ENCODE measurements at regions not wholly inside any gene's neighbourhood (a gene's known extent, or its start where the extent isn't known, plus 50 kb on each side); places are given as distances from the start of the nearest gene placed in this dataset.
"Not testable (repeated sequence)": the region's sequence is repeated elsewhere in the genome, so short reads cannot be mapped to it uniquely, and the experiment has no call there.

DNA sequence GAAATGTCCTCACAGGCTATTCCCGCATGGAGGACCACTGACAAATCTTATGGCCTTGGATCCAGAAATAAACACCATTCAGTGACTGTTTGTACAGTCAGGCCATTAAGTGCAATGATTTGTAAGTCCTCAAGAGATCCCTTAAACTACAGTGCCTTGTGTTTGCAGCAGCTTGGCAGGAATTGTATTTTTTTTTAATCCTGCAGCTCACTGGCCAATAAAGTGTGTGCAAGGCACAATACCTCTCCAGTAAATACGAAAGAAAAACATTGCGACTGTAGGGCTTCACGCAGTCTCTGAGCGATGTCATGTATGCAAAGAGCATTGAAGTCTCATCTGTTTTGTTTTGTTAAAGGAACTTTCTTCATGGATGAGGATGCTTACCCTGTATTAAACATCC is 74.2 kb upstream of the TUSC1 start:
- no peaks in the 10 kb centered on the region for H3K27me3 Mint-ChIP-seq
- H3K4me3 Mint-ChIP-seq: no peak overlapping the region
- H3K27ac Mint-ChIP-seq: no peak overlapping the region
- DNase-seq (no peak), ATAC-seq (ENCODE audit: poor library complexity) (no peak)
- no peaks in the 10 kb centered on the region for H3K9me3 ChIP-seq (ENCODE audit: control insufficient read depth in 1 of 2, insufficient read depth in 1 of 2, low read length in 2 of 2)
- intact Hi-C loops (cut with DNase I, micrococcal nuclease): no loop called here
- TF ChIP-seq, protein P1, sequence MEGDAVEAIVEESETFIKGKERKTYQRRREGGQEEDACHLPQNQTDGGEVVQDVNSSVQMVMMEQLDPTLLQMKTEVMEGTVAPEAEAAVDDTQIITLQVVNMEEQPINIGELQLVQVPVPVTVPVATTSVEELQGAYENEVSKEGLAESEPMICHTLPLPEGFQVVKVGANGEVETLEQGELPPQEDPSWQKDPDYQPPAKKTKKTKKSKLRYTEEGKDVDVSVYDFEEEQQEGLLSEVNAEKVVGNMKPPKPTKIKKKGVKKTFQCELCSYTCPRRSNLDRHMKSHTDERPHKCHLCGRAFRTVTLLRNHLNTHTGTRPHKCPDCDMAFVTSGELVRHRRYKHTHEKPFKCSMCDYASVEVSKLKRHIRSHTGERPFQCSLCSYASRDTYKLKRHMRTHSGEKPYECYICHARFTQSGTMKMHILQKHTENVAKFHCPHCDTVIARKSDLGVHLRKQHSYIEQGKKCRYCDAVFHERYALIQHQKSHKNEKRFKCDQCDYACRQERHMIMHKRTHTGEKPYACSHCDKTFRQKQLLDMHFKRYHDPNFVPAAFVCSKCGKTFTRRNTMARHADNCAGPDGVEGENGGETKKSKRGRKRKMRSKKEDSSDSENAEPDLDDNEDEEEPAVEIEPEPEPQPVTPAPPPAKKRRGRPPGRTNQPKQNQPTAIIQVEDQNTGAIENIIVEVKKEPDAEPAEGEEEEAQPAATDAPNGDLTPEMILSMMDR (IDR thresholded peaks at IDR 0.05): no peak
- H3K9me3 Mint-ChIP-seq: peaks cover 16% of the 10 kb centered on the region
- H3K4me3 ChIP-seq (ENCODE audit: low read length): no peak overlapping the region
- no peaks in the 10 kb centered on the region for H3K36me3 Mint-ChIP-seq (ENCODE audit: low read depth)
- no peaks in the 10 kb centered on the region for H3K4me1 Mint-ChIP-seq (ENCODE audit: low read depth)
- ChIA-PET CTCF (no interaction called here), POLR2A (no interaction called here)
- H3K27ac ChIP-seq (ENCODE audit: low read depth in 1 of 2, low read length in 2 of 2): no peak overlapping the region
- no peaks in the 10 kb centered on the region for H3K4me1 ChIP-seq (ENCODE audit: insufficient read depth, low read length)
- no peaks in the 10 kb centered on the region for H3K27me3 ChIP-seq (ENCODE audit: control insufficient read depth in 1 of 2, insufficient read depth in 2 of 2, low read length in 2 of 2)
- H3K36me3 ChIP-seq (ENCODE audit: insufficient read depth, low read length): no peaks in the 10 kb centered on the region

DNA sequence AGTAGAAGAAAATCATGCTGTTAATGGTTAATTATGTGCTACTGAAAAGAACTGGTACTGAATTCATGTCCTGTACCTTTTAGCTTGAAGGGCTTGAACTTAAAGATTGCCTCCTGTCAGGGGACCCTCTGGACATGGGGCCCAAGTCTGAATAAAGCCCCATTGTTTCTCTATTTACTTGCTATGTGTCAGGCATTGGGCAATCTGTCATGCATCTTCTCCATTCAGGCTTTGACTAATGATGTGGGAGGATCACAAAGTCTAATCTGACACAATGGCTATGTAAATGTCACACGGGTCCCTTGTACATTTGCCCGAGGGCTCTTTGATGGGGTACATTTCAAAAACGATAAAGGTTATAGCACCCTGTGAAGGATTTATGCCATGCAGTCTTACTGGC is 64.0 kb upstream of the TUSC1 start:
- TF ChIP-seq, protein P1 (IDR thresholded peaks at IDR 0.05): no peak
- intact Hi-C loops (cut with DNase I, micrococcal nuclease): no loop called here
- Mint-ChIP-seq H3K27me3 (no peaks in the 10 kb centered on the region), H3K27ac (no peak overlapping the region), H3K36me3 (ENCODE audit: low read depth) (no peaks in the 10 kb centered on the region), H3K9me3 (peaks cover 12% of the 10 kb centered on the region), H3K4me3 (no peak overlapping the region), H3K4me1 (ENCODE audit: low read depth) (no peaks in the 10 kb centered on the region)
- Histone ChIP-seq H3K27me3 (ENCODE audit: control insufficient read depth in 1 of 2, insufficient read depth in 2 of 2, low read length in 2 of 2) (no peaks in the 10 kb centered on the region), H3K9me3 (ENCODE audit: control insufficient read depth in 1 of 2, insufficient read depth in 1 of 2, low read length in 2 of 2) (peaks cover 0 to 6% of the 10 kb centered on the region in 2 experiments), H3K4me1 (ENCODE audit: insufficient read depth, low read length) (no peaks in the 10 kb centered on the region), H3K27ac (ENCODE audit: low read depth in 1 of 2, low read length in 2 of 2) (no peak overlapping the region), H3K36me3 (ENCODE audit: insufficient read depth, low read length) (no peaks in the 10 kb centered on the region), H3K4me3 (ENCODE audit: low read length) (no peak overlapping the region)
- CTCF ChIA-PET: no interaction called here
- DNase-seq: no peak
- POLR2A ChIA-PET: no interaction called here
- ATAC-seq (ENCODE audit: poor library complexity): no peak

DNA sequence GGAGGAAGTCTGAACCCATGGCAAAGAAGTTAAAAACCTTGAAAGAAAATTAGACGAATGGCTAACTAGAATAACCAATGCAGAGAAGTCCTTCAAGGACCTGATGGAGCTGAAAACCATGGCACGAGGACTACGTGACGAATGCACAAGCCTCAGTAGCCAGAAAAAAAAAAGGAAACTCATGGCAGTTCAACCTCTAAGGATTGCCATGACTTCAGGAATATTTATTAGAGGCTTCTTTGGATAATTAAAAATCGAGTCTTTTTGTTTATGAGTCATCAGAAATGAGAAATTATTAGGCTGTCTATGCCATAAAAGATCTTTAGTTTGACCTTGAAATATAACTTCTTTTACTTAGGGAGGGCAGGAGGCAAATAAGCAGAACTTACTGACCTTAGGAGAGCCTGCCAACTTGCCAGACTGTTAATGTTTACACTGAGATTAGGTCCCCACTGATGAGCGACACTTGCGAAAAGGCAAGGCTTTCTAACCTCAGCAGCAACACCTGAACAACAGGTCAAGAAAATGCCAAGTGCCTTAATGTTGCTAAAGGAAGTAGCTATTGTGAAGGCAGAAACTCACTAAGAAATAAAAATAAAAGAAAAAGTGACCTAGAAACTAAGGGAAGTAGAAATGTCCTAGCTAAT is 55.2 kb upstream of the TUSC1 start:
- H3K27ac ChIP-seq (ENCODE audit: low read depth in 1 of 2, low read length in 2 of 2): no peak overlapping the region
- H3K27me3 ChIP-seq (ENCODE audit: control insufficient read depth in 1 of 2, insufficient read depth in 2 of 2, low read length in 2 of 2): no peaks in the 10 kb centered on the region
- ChIA-PET POLR2A (no interaction called here), CTCF (no interaction called here)
- no peaks in the 10 kb centered on the region for H3K36me3 Mint-ChIP-seq (ENCODE audit: low read depth)
- intact Hi-C loops (cut with DNase I, micrococcal nuclease): no loop called here
- peaks cover 5 to 13% of the 10 kb centered on the region in 2 experiments for H3K9me3 ChIP-seq (ENCODE audit: control insufficient read depth in 1 of 2, insufficient read depth in 1 of 2, low read length in 2 of 2)
- H3K9me3 Mint-ChIP-seq: peaks cover 3% of the 10 kb centered on the region
- H3K4me3 Mint-ChIP-seq: no peak overlapping the region
- DNase-seq (no peak), ATAC-seq (ENCODE audit: poor library complexity) (no peak)
- no peaks in the 10 kb centered on the region for H3K27me3 Mint-ChIP-seq
- no peak overlapping the region for H3K27ac Mint-ChIP-seq
- no peak overlapping the region for H3K4me3 ChIP-seq (ENCODE audit: low read length)
- no peaks in the 10 kb centered on the region for H3K4me1 ChIP-seq (ENCODE audit: insufficient read depth, low read length)
- no peaks in the 10 kb centered on the region for H3K4me1 Mint-ChIP-seq (ENCODE audit: low read depth)
- H3K36me3 ChIP-seq (ENCODE audit: insufficient read depth, low read length): no peaks in the 10 kb centered on the region
- TF ChIP-seq, protein P1 (IDR thresholded peaks at IDR 0.05): no peak

DNA sequence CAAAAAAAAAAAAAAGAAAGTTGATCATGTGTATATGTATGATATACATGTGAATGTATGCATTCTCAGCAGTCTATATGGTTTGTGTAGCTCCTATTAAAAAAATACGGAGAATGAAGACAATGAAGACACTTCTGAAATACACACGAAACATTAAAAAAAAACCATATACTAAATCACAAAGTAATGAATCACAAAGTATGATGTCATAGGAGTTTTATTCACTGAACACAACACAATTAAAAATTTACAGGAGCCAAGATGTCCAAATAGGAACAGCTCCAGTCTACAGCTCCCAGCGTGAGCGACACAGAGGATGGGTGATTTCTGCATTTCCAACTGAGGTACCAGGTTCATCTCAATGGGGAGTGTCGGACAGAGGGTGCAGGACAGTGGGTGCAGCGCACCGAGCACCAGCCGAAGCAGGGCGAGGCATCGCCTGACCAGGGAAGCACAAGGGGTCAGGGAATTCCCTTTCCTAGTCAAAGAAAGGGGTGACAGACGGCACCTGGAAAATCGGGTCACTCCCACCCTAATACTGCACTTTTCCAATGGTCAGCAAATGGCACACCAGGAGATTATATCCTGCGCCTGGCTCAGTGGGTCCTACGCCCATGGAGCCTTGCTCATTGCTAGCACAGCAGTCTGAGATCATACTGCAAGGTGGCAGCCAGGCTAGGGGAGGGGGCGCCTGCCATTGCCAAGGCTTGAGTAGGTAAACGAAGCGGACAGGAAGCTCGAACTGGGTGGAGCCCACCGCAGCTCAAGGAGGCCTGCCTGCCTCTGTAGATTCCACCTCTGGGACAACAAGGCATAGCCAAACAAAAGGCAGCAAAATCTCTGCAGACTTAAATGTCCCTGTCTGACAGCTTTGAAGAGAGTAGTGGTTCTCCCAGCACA is 53.9 kb upstream of the TUSC1 start:
- intact Hi-C loops (cut with DNase I, micrococcal nuclease); POLR2A ChIA-PET; H3K9me3 Mint-ChIP-seq; H3K4me3 ChIP-seq (ENCODE audit: low read length); H3K36me3 Mint-ChIP-seq (ENCODE audit: low read depth); H3K4me3 Mint-ChIP-seq; H3K27ac Mint-ChIP-seq; H3K27me3 ChIP-seq (ENCODE audit: control insufficient read depth in 1 of 2, insufficient read depth in 2 of 2, low read length in 2 of 2); H3K4me1 Mint-ChIP-seq (ENCODE audit: low read depth); CTCF ChIA-PET; H3K36me3 ChIP-seq (ENCODE audit: insufficient read depth, low read length); H3K4me1 ChIP-seq (ENCODE audit: insufficient read depth, low read length); H3K27ac ChIP-seq (ENCODE audit: low read depth in 1 of 2, low read length in 2 of 2); ATAC-seq (ENCODE audit: poor library complexity); H3K27me3 Mint-ChIP-seq; DNase-seq: not testable (repeated sequence)
- H3K9me3 ChIP-seq (ENCODE audit: control insufficient read depth in 1 of 2, insufficient read depth in 1 of 2, low read length in 2 of 2): peaks cover 5 to 18% of the 10 kb centered on the region in 2 experiments

Data from CD4-positive, alpha-beta T cell (primary cell).